Psoas muscle (tissue), 7 donors: ENCODE measurements at regions not wholly inside any gene's neighbourhood (a gene's known extent, or its start where the extent isn't known, plus 50 kb on each side); places are given as distances from the start of the nearest gene placed in this dataset.

Experiments
- ATAC-seq, 4 donors: fragments of 200-7000 bp; cut with Tn5 transposase; one replicate each; pipeline ENCODE4 v1.9.1; 2020; ENCODE audit warnings: moderate library complexity in 3 of 4, mild to moderate bottlenecking in 2 of 4
- DNase-seq, 2 donors: peaks; one replicate each; pipeline ENCODE4 v3.0.0-alpha.2; 2020
- H3K27ac ChIP-seq: fragments of 200-600 bp; one replicate; pipeline ENCODE4 v1.8.0; 2022
- H3K27me3 ChIP-seq, 3 donors: fragments of 200-600 bp in 1 of 3; one replicate each; pipeline versions ENCODE4 v1.6.1 to v1.8.0; 2013 to 2022; ENCODE audit warnings: low read length in 2 of 3, mild to moderate bottlenecking in 2 of 3, moderate library complexity in 1 of 3; ENCODE audit not compliant: insufficient read depth in 3 of 3
- H3K36me3 ChIP-seq, 2 donors: fragments of 200-600 bp in 1 of 2; one replicate each; pipeline versions ENCODE4 v1.6.1 to v1.8.0; 2013 to 2022; ENCODE audit warnings: low read depth in 1 of 2, mild to moderate bottlenecking in 1 of 2, moderate library complexity in 1 of 2; ENCODE audit not compliant: insufficient read depth in 1 of 2
- H3K4me1 ChIP-seq: fragments of 200-600 bp; one replicate; pipeline ENCODE4 v1.8.0; 2022
- H3K4me3 ChIP-seq: fragments of 200-600 bp; one replicate; pipeline ENCODE4 v1.8.0; 2022; ENCODE audit warnings: mild to moderate bottlenecking
- H3K9me3 ChIP-seq: fragments of 200-600 bp; one replicate; pipeline ENCODE4 v1.8.0; 2022
- WGBS, 3 donors: extraction: QIAGEN DNeasy Blood & Tissue Kit; methylation state at CpG; one replicate each; pipeline versions ENCODE4 v1.1.6 to v1.1.7; 2013; 5-methylcytosine and 5-hydroxymethylcytosine counted together
- intact Hi-C, 2 donors: fragments of 100-400 bp; cut with DNase I; formaldehyde crosslinking; loops; one replicate each; pipeline versions ENCODE4 v1.11.0 to v1.14.2; 2022
- TF ChIP-seq, protein P1 (sequence below): fragments of 200-600 bp; IDR thresholded peaks from one replicate; pipeline ENCODE4 v1.8.0; 2022; ENCODE audit warnings: antibody characterized with exemption
- donor health status: healthy with polysubstance abuse.
- donor health status: DM: no; HTN: no; CAD: no; lungs with moderate emphysema.
- donor health status: Bipolar disorder and iron deficiency.
- donor health status: healthy.
- donor health status: DM: yes; HTN: yes; CAD: no.
- donor health status: DM: no; HTN: no; CAD: no.
- donor health status: DM: yes; HTN: yes; CAD: no.

DNA sequence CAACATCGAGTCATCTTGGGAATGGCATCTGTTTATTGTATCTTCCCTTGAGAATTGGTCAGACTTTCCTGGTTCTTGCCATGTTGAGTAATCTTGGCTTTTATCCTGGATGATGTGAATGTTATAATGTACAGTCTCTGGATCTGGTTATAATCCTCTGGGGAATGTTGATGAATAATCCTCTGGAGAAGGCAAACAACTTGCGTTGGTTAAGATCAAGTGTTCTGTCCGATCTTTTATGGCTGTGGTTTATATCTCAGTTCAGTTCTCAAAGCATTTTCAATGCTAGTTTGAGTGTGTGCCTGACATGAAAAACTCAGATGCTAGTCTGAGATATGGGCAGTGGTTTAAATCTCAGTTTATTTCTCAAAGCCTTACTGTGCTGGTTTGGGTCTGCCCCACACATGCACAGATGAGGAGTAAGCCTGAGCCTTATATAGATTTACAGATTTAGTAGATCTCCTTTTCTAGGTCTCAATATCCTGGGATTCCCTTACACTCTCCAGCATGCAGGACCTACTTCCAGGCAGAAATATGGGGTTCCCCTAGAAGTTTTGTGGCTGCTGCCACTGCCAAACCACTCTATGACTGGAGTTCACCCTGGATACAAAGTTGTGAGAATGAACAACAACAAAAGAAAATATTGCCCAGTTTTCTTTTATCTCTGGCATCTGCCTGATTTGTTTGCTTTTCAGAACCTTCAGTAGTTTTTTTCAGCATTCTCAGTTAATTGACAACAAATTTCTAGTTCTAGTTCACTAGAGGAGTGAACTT, 191.8 kb upstream of the MAN1A1 start:
- no peak overlapping the region for H3K27ac ChIP-seq
- no peak overlapping the region for H3K4me3 ChIP-seq
- H3K4me1 ChIP-seq, result no peaks in the 10 kb centered on the region
- H3K36me3 ChIP-seq, result no peaks in the 10 kb centered on the region
- intact Hi-C loops, result no loop called here
- peak; percentile 34 to 67 (median 52) for ATAC-seq
- TF ChIP-seq, protein P1, sequence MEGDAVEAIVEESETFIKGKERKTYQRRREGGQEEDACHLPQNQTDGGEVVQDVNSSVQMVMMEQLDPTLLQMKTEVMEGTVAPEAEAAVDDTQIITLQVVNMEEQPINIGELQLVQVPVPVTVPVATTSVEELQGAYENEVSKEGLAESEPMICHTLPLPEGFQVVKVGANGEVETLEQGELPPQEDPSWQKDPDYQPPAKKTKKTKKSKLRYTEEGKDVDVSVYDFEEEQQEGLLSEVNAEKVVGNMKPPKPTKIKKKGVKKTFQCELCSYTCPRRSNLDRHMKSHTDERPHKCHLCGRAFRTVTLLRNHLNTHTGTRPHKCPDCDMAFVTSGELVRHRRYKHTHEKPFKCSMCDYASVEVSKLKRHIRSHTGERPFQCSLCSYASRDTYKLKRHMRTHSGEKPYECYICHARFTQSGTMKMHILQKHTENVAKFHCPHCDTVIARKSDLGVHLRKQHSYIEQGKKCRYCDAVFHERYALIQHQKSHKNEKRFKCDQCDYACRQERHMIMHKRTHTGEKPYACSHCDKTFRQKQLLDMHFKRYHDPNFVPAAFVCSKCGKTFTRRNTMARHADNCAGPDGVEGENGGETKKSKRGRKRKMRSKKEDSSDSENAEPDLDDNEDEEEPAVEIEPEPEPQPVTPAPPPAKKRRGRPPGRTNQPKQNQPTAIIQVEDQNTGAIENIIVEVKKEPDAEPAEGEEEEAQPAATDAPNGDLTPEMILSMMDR, result no peak
- H3K27me3 ChIP-seq, result no peaks in the 10 kb centered on the region
- 12 to 20% (median 19%) methylated on average over 3 of the region's 3 CpGs for WGBS, 3 donors
- no peak for DNase-seq
- no peaks in the 10 kb centered on the region for H3K9me3 ChIP-seq

DNA sequence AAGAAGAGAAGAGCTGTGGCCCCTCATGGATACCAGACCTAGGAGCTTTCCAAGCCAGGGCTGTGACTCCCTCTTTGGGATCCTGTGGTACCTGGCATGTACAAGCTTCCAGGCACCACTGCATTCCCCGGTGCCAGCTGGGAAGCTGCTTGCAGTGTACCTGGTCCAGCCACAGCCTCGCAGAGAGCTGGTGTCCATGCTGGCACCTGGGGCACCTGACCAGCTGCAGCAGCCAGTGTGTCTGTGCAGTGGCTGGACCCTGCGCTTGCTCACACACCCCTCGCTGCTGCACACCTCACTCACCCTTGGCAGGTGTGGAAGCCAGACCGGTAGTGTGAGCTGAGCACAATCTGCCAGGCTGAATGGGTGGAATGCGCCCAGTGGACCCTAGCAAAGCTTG, 190.9 kb upstream of the MAN1A1 start:
- no peak overlapping the region for H3K27ac ChIP-seq
- H3K4me1 ChIP-seq, result no peaks in the 10 kb centered on the region
- WGBS, 3 donors, result 83 to 89% (median 84%) methylated on average over 6 of the region's 6 CpGs
- no peaks in the 10 kb centered on the region for H3K9me3 ChIP-seq
- intact Hi-C loops, result no loop called here
- no peak overlapping the region for H3K4me3 ChIP-seq
- DNase-seq, result no peak
- H3K36me3 ChIP-seq, result no peaks in the 10 kb centered on the region
- H3K27me3 ChIP-seq, result no peaks in the 10 kb centered on the region
- TF ChIP-seq, protein P1, result no peak
- ATAC-seq, result no peak

DNA sequence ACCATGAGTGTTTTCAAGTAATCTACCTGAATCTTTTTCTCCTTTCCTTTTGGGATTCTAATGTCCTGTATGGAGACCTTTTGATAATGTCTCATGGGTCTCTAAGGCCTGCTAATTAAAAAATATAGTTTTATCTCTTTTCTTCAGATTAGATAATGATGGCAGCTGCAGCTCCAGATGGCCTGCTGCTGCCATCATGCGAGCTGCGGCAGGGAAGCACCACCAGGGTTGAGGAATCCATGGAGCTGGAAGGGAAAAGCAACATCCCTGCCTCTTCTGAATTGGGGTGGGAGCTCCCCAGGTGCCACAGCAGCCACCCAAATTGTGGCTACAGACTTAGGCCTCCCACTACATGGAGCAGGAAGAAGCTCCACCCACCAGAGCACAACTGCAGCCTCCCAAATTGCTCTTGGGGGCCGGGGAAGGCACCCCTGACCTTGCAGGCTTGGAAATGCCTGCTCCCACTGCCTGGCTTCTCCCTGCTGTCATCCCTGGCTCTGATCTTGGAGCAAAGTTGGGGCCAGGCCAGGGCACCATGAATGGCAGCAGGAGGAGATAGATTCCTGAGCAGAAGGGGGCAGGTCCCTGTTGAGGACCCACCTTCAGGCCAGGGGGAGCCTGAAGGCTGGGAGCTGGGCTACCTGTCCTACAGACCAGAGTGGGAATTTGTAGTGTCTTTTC, 189.6 kb upstream of the MAN1A1 start:
- Histone ChIP-seq H3K27me3 (no peaks in the 10 kb centered on the region), H3K9me3 (no peaks in the 10 kb centered on the region), H3K4me1 (no peaks in the 10 kb centered on the region), H3K4me3 (no peak overlapping the region), H3K36me3 (no peaks in the 10 kb centered on the region), H3K27ac (no peak overlapping the region)
- TF ChIP-seq, protein P1, result no peak
- 79 to 93% (median 84%) methylated on average over 3 of the region's 3 CpGs for WGBS, 3 donors
- DNase-seq (no peak), ATAC-seq (no peak)
- intact Hi-C loops, result no loop called here

DNA sequence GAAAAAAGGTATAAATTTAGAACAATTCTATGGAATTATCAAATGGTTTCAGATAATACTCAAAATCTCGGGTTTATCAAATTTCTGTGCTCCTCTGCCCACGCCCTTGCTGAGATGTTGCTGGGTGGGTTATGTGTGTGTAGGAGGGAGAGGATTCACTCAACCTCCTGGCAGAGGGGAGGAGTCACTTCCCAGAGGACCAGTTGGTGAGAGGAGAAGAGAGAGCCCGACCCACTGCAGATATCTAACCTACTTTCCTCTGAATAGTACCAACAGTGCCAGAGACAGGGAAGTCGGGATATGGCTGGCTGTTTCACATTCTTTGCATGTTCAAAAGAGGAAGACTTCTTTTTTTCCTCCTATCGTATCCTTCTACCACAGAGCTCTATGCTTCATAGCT, 187.1 kb upstream of the MAN1A1 start:
- TF ChIP-seq, protein P1, result no peak
- no peak for ATAC-seq

More for the DNA sequence above, 187.1 kb upstream of the MAN1A1 start:
- H3K27ac ChIP-seq, result no peak overlapping the region
- WGBS, 3 donors, result 69 to 78% (median 74%) methylated on average over 5 of the region's 5 CpGs
- H3K4me1 ChIP-seq, result no peaks in the 10 kb centered on the region
- intact Hi-C loops, result no loop called here
- DNase-seq, result no peak
- H3K27me3 ChIP-seq, result no peaks in the 10 kb centered on the region
- no peak overlapping the region for H3K4me3 ChIP-seq
- H3K9me3 ChIP-seq, result no peaks in the 10 kb centered on the region
- no peaks in the 10 kb centered on the region for H3K36me3 ChIP-seq
